ENCODE measurements at regions not wholly inside any gene's neighbourhood (a gene's known extent, or its start where the extent isn't known, plus 50 kb on each side); places are given as distances from the start of the nearest gene placed in this dataset.

DNA sequence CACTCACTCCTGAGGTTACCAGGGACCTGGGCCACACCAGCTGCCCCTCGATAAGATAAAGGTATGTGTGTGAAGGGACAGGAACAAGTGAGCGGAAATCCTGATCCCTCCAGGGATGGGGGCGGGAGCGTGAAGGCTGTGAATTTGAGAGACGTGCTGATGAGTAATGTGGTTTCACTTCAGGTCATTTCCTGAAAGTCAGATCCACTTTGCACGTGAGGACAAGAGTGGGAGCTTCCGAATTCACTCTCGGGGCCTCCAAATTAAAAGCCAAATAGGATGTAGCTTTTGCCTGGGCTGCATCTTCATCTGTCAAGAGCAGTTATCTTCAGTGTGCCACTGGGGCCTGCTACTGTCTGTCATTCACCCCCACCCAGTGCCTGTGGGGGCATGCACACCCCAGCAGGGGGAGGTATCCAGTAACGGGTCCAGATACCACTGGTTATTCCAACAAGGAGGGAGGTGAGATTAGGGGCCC lies 87.4 kb upstream of the LHX1 start:
- TF ChIP-seq KAT7 (CRISPR knock-in tag; IDR thresholded peaks at IDR 0.05; ENCODE audit: borderline replicate concordance) (no peak), ZNF121 (CRISPR knock-in tag; IDR thresholded peaks at IDR 0.05) (no peak), RORB (CRISPR knock-in tag; IDR thresholded peaks at IDR 0.05) (no peak), FOXP1 (CRISPR knock-in tag; IDR thresholded peaks at IDR 0.05; ENCODE audit: borderline replicate concordance) (no peak), NR1H2 (CRISPR knock-in tag; IDR thresholded peaks at IDR 0.05) (no peak)
- TF ChIP-seq, protein P1, sequence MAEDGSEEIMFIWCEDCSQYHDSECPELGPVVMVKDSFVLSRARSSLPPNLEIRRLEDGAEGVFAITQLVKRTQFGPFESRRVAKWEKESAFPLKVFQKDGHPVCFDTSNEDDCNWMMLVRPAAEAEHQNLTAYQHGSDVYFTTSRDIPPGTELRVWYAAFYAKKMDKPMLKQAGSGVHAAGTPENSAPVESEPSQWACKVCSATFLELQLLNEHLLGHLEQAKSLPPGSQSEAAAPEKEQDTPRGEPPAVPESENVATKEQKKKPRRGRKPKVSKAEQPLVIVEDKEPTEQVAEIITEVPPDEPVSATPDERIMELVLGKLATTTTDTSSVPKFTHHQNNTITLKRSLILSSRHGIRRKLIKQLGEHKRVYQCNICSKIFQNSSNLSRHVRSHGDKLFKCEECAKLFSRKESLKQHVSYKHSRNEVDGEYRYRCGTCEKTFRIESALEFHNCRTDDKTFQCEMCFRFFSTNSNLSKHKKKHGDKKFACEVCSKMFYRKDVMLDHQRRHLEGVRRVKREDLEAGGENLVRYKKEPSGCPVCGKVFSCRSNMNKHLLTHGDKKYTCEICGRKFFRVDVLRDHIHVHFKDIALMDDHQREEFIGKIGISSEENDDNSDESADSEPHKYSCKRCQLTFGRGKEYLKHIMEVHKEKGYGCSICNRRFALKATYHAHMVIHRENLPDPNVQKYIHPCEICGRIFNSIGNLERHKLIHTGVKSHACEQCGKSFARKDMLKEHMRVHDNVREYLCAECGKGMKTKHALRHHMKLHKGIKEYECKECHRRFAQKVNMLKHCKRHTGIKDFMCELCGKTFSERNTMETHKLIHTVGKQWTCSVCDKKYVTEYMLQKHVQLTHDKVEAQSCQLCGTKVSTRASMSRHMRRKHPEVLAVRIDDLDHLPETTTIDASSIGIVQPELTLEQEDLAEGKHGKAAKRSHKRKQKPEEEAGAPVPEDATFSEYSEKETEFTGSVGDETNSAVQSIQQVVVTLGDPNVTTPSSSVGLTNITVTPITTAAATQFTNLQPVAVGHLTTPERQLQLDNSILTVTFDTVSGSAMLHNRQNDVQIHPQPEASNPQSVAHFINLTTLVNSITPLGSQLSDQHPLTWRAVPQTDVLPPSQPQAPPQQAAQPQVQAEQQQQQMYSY (CRISPR knock-in tag; IDR thresholded peaks at IDR 0.05) = no peak
- TF ChIP-seq, protein P2, sequence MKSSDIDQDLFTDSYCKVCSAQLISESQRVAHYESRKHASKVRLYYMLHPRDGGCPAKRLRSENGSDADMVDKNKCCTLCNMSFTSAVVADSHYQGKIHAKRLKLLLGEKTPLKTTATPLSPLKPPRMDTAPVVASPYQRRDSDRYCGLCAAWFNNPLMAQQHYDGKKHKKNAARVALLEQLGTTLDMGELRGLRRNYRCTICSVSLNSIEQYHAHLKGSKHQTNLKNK (CRISPR knock-in tag; IDR thresholded peaks at IDR 0.05) = no peak
- TF ChIP-seq, protein P3, sequence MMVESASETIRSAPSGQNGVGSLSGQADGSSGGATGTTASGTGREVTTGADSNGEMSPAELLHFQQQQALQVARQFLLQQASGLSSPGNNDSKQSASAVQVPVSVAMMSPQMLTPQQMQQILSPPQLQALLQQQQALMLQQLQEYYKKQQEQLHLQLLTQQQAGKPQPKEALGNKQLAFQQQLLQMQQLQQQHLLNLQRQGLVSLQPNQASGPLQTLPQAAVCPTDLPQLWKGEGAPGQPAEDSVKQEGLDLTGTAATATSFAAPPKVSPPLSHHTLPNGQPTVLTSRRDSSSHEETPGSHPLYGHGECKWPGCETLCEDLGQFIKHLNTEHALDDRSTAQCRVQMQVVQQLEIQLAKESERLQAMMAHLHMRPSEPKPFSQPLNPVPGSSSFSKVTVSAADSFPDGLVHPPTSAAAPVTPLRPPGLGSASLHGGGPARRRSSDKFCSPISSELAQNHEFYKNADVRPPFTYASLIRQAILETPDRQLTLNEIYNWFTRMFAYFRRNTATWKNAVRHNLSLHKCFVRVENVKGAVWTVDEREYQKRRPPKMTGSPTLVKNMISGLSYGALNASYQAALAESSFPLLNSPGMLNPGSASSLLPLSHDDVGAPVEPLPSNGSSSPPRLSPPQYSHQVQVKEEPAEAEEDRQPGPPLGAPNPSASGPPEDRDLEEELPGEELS (CRISPR knock-in tag; IDR thresholded peaks at IDR 0.05) = no peak
- TF ChIP-seq, protein P4, sequence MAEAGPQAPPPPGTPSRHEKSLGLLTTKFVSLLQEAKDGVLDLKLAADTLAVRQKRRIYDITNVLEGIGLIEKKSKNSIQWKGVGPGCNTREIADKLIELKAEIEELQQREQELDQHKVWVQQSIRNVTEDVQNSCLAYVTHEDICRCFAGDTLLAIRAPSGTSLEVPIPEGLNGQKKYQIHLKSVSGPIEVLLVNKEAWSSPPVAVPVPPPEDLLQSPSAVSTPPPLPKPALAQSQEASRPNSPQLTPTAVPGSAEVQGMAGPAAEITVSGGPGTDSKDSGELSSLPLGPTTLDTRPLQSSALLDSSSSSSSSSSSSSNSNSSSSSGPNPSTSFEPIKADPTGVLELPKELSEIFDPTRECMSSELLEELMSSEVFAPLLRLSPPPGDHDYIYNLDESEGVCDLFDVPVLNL (CRISPR knock-in tag; IDR thresholded peaks at IDR 0.05; ENCODE audit: borderline replicate concordance, low read depth) = no peak
- TF ChIP-seq, protein P5, sequence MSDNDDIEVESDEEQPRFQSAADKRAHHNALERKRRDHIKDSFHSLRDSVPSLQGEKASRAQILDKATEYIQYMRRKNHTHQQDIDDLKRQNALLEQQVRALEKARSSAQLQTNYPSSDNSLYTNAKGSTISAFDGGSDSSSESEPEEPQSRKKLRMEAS (CRISPR knock-in tag; IDR thresholded peaks at IDR 0.05) = no peak
- DNase-seq (ENCODE audit: low spot score) = no peak
- CTCF ChIA-PET = interaction anchor here (0.7 kb wide), 1 partner anchor 16 kb away, joined by 4 read pairs; no protein-coding TSS in a partner anchor
- Mint-ChIP-seq H3K4me3 (no peak overlapping the region), H3K27ac (no peak overlapping the region), H3K27me3 (ENCODE audit: low read depth) (peaks cover 22% of the 10 kb centered on the region), H3K4me1 (peaks cover 13% of the 10 kb centered on the region), H3K9me3 (no peaks in the 10 kb centered on the region), H3K36me3 (no peaks in the 10 kb centered on the region)
- no peak for ATAC-seq
- POLR2A ChIA-PET = no interaction called here

DNA sequence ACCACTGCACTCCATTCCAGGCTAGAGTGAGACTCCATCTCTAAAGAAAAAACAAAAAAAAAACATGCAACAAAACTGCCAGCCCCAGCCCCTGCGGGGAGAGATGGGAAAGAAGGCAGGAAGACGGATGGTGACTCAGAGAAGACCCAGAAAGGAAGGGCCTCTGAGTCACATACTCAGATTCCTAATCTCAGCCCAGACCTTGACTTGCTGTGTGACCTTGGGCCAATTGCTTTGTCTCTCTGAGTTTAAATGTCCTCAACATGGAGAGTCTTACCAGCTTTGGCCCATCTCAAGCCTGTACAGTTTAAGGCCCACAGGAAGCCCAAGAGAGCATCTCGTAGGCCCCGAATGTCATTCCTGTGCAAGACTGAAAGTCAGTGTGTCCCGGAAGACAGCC lies 86.5 kb upstream of the LHX1 start:
- H3K27me3 Mint-ChIP-seq (ENCODE audit: low read depth) = peaks cover 17% of the 10 kb centered on the region
- ChIA-PET POLR2A (no interaction called here), CTCF (interaction anchor here (1.0 kb wide), 1 partner anchor 225 kb away, joined by 3 read pairs; no protein-coding TSS in a partner anchor)
- ATAC-seq (no peak), DNase-seq (ENCODE audit: low spot score) (no peak)
- H3K36me3 Mint-ChIP-seq = no peaks in the 10 kb centered on the region
- H3K9me3 Mint-ChIP-seq = 0 out of 2 replicates have a peak, but pooled peaks cover 3% of the 10 kb centered on the region
- peaks cover 13% of the 10 kb centered on the region for H3K4me1 Mint-ChIP-seq
- no peak overlapping the region for H3K27ac Mint-ChIP-seq
- no peak overlapping the region for H3K4me3 Mint-ChIP-seq
- TF ChIP-seq TCF7 (CRISPR knock-in tag; IDR thresholded peaks at IDR 0.05; ENCODE audit: low read depth) (no peak), IRF2 (CRISPR knock-in tag; IDR thresholded peaks at IDR 0.05; ENCODE audit: borderline replicate concordance, low read depth) (no peak), ZNF671 (CRISPR knock-in tag; IDR thresholded peaks at IDR 0.05) (no peak), NR2C2 (CRISPR knock-in tag; IDR thresholded peaks at IDR 0.05) (no peak), ZNF396 (CRISPR knock-in tag; IDR thresholded peaks at IDR 0.05; ENCODE audit: borderline replicate concordance) (no peak), RORB (CRISPR knock-in tag; IDR thresholded peaks at IDR 0.05) (no peak), SOX15 (CRISPR knock-in tag; IDR thresholded peaks at IDR 0.05) (no peak), CREB1 (CRISPR knock-in tag; IDR thresholded peaks at IDR 0.05) (no peak), NFATC4 (CRISPR knock-in tag; IDR thresholded peaks at IDR 0.05) (no peak)
- TF ChIP-seq, protein P6, sequence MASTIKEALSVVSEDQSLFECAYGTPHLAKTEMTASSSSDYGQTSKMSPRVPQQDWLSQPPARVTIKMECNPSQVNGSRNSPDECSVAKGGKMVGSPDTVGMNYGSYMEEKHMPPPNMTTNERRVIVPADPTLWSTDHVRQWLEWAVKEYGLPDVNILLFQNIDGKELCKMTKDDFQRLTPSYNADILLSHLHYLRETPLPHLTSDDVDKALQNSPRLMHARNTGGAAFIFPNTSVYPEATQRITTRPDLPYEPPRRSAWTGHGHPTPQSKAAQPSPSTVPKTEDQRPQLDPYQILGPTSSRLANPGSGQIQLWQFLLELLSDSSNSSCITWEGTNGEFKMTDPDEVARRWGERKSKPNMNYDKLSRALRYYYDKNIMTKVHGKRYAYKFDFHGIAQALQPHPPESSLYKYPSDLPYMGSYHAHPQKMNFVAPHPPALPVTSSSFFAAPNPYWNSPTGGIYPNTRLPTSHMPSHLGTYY (CRISPR knock-in tag; IDR thresholded peaks at IDR 0.05) = no peak
- TF ChIP-seq, protein P7, sequence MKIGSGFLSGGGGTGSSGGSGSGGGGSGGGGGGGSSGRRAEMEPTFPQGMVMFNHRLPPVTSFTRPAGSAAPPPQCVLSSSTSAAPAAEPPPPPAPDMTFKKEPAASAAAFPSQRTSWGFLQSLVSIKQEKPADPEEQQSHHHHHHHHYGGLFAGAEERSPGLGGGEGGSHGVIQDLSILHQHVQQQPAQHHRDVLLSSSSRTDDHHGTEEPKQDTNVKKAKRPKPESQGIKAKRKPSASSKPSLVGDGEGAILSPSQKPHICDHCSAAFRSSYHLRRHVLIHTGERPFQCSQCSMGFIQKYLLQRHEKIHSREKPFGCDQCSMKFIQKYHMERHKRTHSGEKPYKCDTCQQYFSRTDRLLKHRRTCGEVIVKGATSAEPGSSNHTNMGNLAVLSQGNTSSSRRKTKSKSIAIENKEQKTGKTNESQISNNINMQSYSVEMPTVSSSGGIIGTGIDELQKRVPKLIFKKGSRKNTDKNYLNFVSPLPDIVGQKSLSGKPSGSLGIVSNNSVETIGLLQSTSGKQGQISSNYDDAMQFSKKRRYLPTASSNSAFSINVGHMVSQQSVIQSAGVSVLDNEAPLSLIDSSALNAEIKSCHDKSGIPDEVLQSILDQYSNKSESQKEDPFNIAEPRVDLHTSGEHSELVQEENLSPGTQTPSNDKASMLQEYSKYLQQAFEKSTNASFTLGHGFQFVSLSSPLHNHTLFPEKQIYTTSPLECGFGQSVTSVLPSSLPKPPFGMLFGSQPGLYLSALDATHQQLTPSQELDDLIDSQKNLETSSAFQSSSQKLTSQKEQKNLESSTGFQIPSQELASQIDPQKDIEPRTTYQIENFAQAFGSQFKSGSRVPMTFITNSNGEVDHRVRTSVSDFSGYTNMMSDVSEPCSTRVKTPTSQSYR (CRISPR knock-in tag; IDR thresholded peaks at IDR 0.05) = no peak
- TF ChIP-seq, protein P8, sequence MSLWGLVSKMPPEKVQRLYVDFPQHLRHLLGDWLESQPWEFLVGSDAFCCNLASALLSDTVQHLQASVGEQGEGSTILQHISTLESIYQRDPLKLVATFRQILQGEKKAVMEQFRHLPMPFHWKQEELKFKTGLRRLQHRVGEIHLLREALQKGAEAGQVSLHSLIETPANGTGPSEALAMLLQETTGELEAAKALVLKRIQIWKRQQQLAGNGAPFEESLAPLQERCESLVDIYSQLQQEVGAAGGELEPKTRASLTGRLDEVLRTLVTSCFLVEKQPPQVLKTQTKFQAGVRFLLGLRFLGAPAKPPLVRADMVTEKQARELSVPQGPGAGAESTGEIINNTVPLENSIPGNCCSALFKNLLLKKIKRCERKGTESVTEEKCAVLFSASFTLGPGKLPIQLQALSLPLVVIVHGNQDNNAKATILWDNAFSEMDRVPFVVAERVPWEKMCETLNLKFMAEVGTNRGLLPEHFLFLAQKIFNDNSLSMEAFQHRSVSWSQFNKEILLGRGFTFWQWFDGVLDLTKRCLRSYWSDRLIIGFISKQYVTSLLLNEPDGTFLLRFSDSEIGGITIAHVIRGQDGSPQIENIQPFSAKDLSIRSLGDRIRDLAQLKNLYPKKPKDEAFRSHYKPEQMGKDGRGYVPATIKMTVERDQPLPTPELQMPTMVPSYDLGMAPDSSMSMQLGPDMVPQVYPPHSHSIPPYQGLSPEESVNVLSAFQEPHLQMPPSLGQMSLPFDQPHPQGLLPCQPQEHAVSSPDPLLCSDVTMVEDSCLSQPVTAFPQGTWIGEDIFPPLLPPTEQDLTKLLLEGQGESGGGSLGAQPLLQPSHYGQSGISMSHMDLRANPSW (CRISPR knock-in tag; conservative IDR thresholded peaks at IDR 0.05; ENCODE audit: low read depth) = no peak

Data from WTC11 (cell line).